CD14-positive monocyte (primary cell): ENCODE measurements at regions not wholly inside any gene's neighbourhood (a gene's known extent, or its start where the extent isn't known, plus 50 kb on each side); places are given as distances from the start of the nearest gene placed in this dataset.

Experiments
- DNase-seq, 3 donors: peaks; one replicate each; pipeline ENCODE4 v3.0.0-alpha.2; 2011 to 2022
- H2AFZ ChIP-seq: 2 replicates; pipeline ENCODE4 v1.6.0; 2012; ENCODE audit warnings: mild to moderate bottlenecking, low read depth, low read length, inconsistent platforms; ENCODE audit not compliant: insufficient read depth, poor library complexity, severe bottlenecking
- H3K27ac ChIP-seq, 2 donors: 1 replicate in 1 of 2; 2 replicates in 1 of 2; pipeline ENCODE4 v1.5.1; 2012 to 2013; ENCODE audit warnings: low read length in 2 of 2, control low read depth in 1 of 2, inconsistent platforms in 1 of 2, low read depth in 1 of 2, mild to moderate bottlenecking in 1 of 2
- H3K27me3 ChIP-seq, 2 donors: one replicate each; pipeline versions ENCODE4 v1.6.0 to v1.6.1; 2011 to 2013; ENCODE audit warnings: low read length in 2 of 2; ENCODE audit not compliant: control insufficient read depth in 2 of 2, insufficient read depth in 2 of 2
- H3K36me3 ChIP-seq, 2 donors: replicated peaks in 1 of 2; 1 replicate in 1 of 2; 2 replicates in 1 of 2; pipeline versions ENCODE4 v1.5.1 to v1.6.1; 2012 to 2013; ENCODE audit warnings: low read length in 2 of 2, control low read depth in 1 of 2, inconsistent platforms in 1 of 2, mild to moderate bottlenecking in 1 of 2; ENCODE audit not compliant: insufficient read depth in 2 of 2, control insufficient read depth in 1 of 2
- H3K4me1 ChIP-seq, 2 donors: 1 replicate in 1 of 2; 2 replicates in 1 of 2; pipeline versions ENCODE4 v1.5.1 to v1.6.1; 2012 to 2013; ENCODE audit warnings: low read length in 2 of 2, control low read depth in 1 of 2, inconsistent platforms in 1 of 2, mild to moderate bottlenecking in 1 of 2, moderate library complexity in 1 of 2; ENCODE audit not compliant: insufficient read depth in 2 of 2, control insufficient read depth in 1 of 2
- H3K4me2 ChIP-seq: replicated peaks from 2 replicates; pipeline ENCODE3; 2012; ENCODE audit warnings: low read length, moderate library complexity, mild to moderate bottlenecking; ENCODE audit not compliant: poor library complexity, severe bottlenecking; ENCODE audit errors: extremely low read depth
- H3K4me3 ChIP-seq, 3 experiments: fragments of 200-600 bp in 1 of 3; sonication (generic) in 1 of 3; replicated peaks in 1 of 3; 1 replicate in 2 of 3; 2 replicates in 1 of 3; pipeline ENCODE4 v1.5.1; 2011 to 2013; ENCODE audit warnings: low read length in 3 of 3, mild to moderate bottlenecking in 3 of 3, control low read depth in 2 of 3, low read depth in 2 of 3, inconsistent platforms in 1 of 3, moderate library complexity in 1 of 3
- H3K79me2 ChIP-seq: 2 replicates; pipeline ENCODE4 v1.6.0; 2012; ENCODE audit warnings: mild to moderate bottlenecking, control low read depth, inconsistent platforms, low read length, moderate library complexity; ENCODE audit not compliant: insufficient read depth
- H3K9ac ChIP-seq: 2 replicates; pipeline ENCODE4 v1.6.0; 2017; ENCODE audit warnings: low read length, mild to moderate bottlenecking; ENCODE audit not compliant: insufficient read depth, poor library complexity, severe bottlenecking
- H3K9me3 ChIP-seq, 2 donors: replicated peaks in 1 of 2; 1 replicate in 1 of 2; 2 replicates in 1 of 2; pipeline versions ENCODE4 v1.5.1 to v1.6.1; 2012 to 2013; ENCODE audit warnings: low read length in 2 of 2, control low read depth in 1 of 2; ENCODE audit not compliant: control insufficient read depth in 1 of 2, insufficient read depth in 1 of 2
- H4K20me1 ChIP-seq: 2 replicates; pipeline ENCODE4 v1.6.0; 2012; ENCODE audit warnings: mild to moderate bottlenecking, low read length, control low read depth, moderate library complexity; ENCODE audit not compliant: insufficient read depth
- H3K27ac Mint-ChIP-seq, 7 donors: one replicate each; pipeline ENCODE4 v1.8.0; 2020; ENCODE audit warnings: mild to moderate bottlenecking in 7 of 7, mixed read lengths in 7 of 7, moderate library complexity in 6 of 7, inconsistent platforms in 2 of 7
- H3K27me3 Mint-ChIP-seq, 3 donors: one replicate each; pipeline ENCODE4 v1.8.0; 2021 to 2022; ENCODE audit warnings: low read depth in 3 of 3, mild to moderate bottlenecking in 3 of 3, mixed read lengths in 3 of 3, moderate library complexity in 3 of 3, inconsistent platforms in 1 of 3
- H3K36me3 Mint-ChIP-seq, 2 donors: one replicate each; pipeline ENCODE4 v1.8.0; 2020; ENCODE audit warnings: mixed read lengths in 2 of 2, inconsistent platforms in 1 of 2, mild to moderate bottlenecking in 1 of 2
- H3K4me1 Mint-ChIP-seq: one replicate; pipeline ENCODE4 v1.8.0; 2020; ENCODE audit warnings: mild to moderate bottlenecking, mixed read lengths
- H3K4me3 Mint-ChIP-seq, 2 donors: one replicate each; pipeline ENCODE4 v1.8.0; 2020; ENCODE audit warnings: mild to moderate bottlenecking in 2 of 2, mixed read lengths in 2 of 2, moderate library complexity in 1 of 2
- H3K9me3 Mint-ChIP-seq, 7 donors: one replicate each; pipeline ENCODE4 v1.8.0; 2020 to 2022; ENCODE audit warnings: mixed read lengths in 7 of 7, mild to moderate bottlenecking in 6 of 7, moderate library complexity in 6 of 7, inconsistent platforms in 2 of 7
- WGBS: methylation state at CpG from one replicate; pipeline ENCODE4 v1.1.5; 2013; ENCODE audit warnings: missing lambda C conversion rate; ENCODE audit not compliant: insufficient coverage; 5-methylcytosine and 5-hydroxymethylcytosine counted together
- intact Hi-C, 2 donors: fragments of 100-400 bp; cut with micrococcal nuclease; formaldehyde crosslinking; loops; one replicate each; pipeline versions ENCODE4 v1.15.0 to v1.15.1; 2023
- TF ChIP-seq, protein P1 (sequence below): fragments of 200-600 bp; IDR thresholded peaks from one replicate; pipeline ENCODE4 v1.8.0; 2022; ENCODE audit warnings: antibody characterized with exemption, mild to moderate bottlenecking

DNA sequence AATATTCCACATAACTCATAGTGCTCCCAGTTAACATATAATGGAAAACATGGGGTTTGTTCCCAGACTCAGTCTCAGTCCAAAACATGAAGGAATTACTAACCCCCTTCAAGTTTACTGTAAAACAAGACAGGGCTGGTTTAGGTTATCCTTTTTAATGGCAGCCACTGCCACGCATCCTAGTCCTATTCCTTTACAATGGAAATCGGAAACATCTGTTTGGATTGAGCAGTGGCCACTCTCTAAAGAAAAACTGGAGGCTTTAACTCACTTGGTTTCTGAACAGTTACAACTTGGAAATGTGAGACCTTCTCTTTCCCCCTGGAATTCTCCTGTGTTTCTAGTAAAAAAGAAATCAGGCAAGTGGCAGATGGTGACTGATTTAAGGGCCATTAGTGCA, 609.9 kb upstream of the ACO1 start:
- no peak overlapping the region for H2AFZ ChIP-seq
- Mint-ChIP-seq H3K9me3 (peaks cover 14 to 22% (median 18%) of the 10 kb centered on the region in 7 donors), H3K27ac (no peak overlapping the region), H3K4me1 (no peaks in the 10 kb centered on the region), H3K4me3 (no peak overlapping the region), H3K36me3 (no peaks in the 10 kb centered on the region), H3K27me3 (no peaks in the 10 kb centered on the region)
- H3K27me3 ChIP-seq, result no peaks in the 10 kb centered on the region
- TF ChIP-seq, protein P1, sequence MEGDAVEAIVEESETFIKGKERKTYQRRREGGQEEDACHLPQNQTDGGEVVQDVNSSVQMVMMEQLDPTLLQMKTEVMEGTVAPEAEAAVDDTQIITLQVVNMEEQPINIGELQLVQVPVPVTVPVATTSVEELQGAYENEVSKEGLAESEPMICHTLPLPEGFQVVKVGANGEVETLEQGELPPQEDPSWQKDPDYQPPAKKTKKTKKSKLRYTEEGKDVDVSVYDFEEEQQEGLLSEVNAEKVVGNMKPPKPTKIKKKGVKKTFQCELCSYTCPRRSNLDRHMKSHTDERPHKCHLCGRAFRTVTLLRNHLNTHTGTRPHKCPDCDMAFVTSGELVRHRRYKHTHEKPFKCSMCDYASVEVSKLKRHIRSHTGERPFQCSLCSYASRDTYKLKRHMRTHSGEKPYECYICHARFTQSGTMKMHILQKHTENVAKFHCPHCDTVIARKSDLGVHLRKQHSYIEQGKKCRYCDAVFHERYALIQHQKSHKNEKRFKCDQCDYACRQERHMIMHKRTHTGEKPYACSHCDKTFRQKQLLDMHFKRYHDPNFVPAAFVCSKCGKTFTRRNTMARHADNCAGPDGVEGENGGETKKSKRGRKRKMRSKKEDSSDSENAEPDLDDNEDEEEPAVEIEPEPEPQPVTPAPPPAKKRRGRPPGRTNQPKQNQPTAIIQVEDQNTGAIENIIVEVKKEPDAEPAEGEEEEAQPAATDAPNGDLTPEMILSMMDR, result no peak
- no peak overlapping the region for H3K9ac ChIP-seq
- no peaks in the 10 kb centered on the region for H3K36me3 ChIP-seq
- no peak overlapping the region for H3K4me2 ChIP-seq
- H3K9me3 ChIP-seq, result peaks cover 21 to 23% of the 10 kb centered on the region in 2 donors
- no peaks in the 10 kb centered on the region for H4K20me1 ChIP-seq
- no peaks in the 10 kb centered on the region for H3K4me1 ChIP-seq
- H3K27ac ChIP-seq, result no peak overlapping the region
- no peak for DNase-seq
- intact Hi-C loops, result no loop called here
- H3K4me3 ChIP-seq, result no peak overlapping the region
- H3K79me2 ChIP-seq, result no peaks in the 10 kb centered on the region
- WGBS, result no CpG with 5 or more reads among the region's 2 CpGs

DNA sequence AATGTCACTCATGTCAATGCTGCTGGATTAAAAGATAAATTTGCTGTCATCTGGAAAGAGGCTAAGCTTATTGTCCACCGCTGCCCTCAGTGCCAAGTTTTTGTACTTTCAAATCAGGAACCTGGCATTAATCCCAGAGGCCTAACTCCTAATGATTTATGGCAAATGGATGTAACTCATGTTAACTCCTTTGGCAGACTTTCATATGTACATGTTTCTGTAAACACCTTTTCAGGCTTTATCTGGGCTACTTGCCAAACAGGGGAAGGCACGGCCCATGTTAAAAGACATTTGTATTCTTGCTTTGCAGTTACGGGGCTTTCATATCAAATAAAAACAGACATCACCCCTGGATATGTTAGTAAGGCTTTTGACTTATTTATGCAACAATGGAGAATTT, 608.0 kb upstream of the ACO1 start:
- Mint-ChIP-seq H3K4me3 (no peak overlapping the region), H3K4me1 (no peaks in the 10 kb centered on the region), H3K36me3 (no peaks in the 10 kb centered on the region), H3K9me3 (peaks cover 9 to 26% (median 22%) of the 10 kb centered on the region in 7 donors), H3K27ac (no peak overlapping the region), H3K27me3 (no peaks in the 10 kb centered on the region)
- TF ChIP-seq, protein P1, result no peak
- Histone ChIP-seq H3K4me1 (no peaks in the 10 kb centered on the region), H3K79me2 (no peaks in the 10 kb centered on the region), H3K36me3 (no peaks in the 10 kb centered on the region), H3K4me2 (no peak overlapping the region), H3K27ac (no peak overlapping the region), H4K20me1 (no peaks in the 10 kb centered on the region), H3K27me3 (no peaks in the 10 kb centered on the region), H3K9ac (no peak overlapping the region), H3K9me3 (peaks cover 21 to 37% of the 10 kb centered on the region in 2 donors), H2AFZ (no peak overlapping the region), H3K4me3 (no peak overlapping the region)
- WGBS, result no CpG with 5 or more reads among the region's 3 CpGs
- intact Hi-C loops, result no loop called here
- DNase-seq, result no peak
